ENCODE measurements at regions not wholly inside any gene's neighbourhood (a gene's known extent, or its start where the extent isn't known, plus 50 kb on each side); places are given as distances from the start of the nearest gene placed in this dataset.
"Not testable (repeated sequence)": the region's sequence is repeated elsewhere in the genome, so short reads cannot be mapped to it uniquely, and the experiment has no call there.

- Histone ChIP-seq H3K27ac (ENCODE audit: low read depth in 1 of 2, low read length in 1 of 2) (no peak overlapping the region), H3K27me3 (ENCODE audit: control insufficient read depth in 2 of 2, insufficient read depth in 1 of 2, low read length in 1 of 2) (no peaks in the 10 kb centered on the region), H3K36me3 (ENCODE audit: control insufficient read depth in 2 of 2, insufficient read depth in 2 of 2, low read length in 1 of 2) (no peaks in the 10 kb centered on the region), H3K4me3 (ENCODE audit: low read length in 2 of 2) (no peak overlapping the region), H3K4me1 (ENCODE audit: control insufficient read depth in 2 of 2, insufficient read depth in 2 of 2, low read length in 2 of 2) (peaks cover 0 to 2% of the 10 kb centered on the region in 2 donors), H3K9me3 (ENCODE audit: control insufficient read depth in 2 of 2, insufficient read depth in 1 of 2, low read length in 1 of 2) (no peaks in the 10 kb centered on the region)
- no peak for DNase-seq (ENCODE audit: low read depth in 6 of 9, low spot score in 9 of 9)
- WGBS = 83% methylated on average over 4 of the region's 4 CpGs
Observed at GRCh38 chr6:157744102-157744601, 78.9 kb upstream of the SNX9 start.

DNA sequence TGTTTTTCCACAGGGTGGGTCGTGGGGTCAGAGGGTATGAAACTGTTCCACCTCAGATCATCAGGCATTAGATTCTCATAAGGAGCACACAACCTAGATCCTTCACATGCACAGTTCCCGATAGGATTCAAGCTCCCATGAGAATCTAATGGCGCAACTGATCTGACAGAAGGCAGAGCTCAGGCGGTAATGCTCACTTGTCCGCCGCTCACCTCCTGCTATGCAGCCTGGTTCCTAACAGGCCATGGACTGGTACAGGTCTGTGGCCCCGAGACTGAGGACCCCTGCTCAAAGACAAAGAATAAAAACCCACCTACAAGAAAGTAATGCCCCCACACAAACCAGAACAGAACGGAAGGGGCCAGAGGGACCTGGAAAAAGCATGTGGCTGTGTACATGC lies 76.1 kb upstream of the SNX9 start:
- H3K4me3 ChIP-seq (ENCODE audit: low read length in 2 of 2) = no peak overlapping the region
- no peaks in the 10 kb centered on the region for H3K9me3 ChIP-seq (ENCODE audit: control insufficient read depth in 2 of 2, insufficient read depth in 1 of 2, low read length in 1 of 2)
- no peak overlapping the region for H3K27ac ChIP-seq (ENCODE audit: low read depth in 1 of 2, low read length in 1 of 2)
- no peak for DNase-seq (ENCODE audit: low read depth in 6 of 9, low spot score in 9 of 9)
- WGBS = 98% methylated on average over 8 of the region's 8 CpGs
- no peaks in the 10 kb centered on the region for H3K36me3 ChIP-seq (ENCODE audit: control insufficient read depth in 2 of 2, insufficient read depth in 2 of 2, low read length in 1 of 2)
- H3K27me3 ChIP-seq (ENCODE audit: control insufficient read depth in 2 of 2, insufficient read depth in 1 of 2, low read length in 1 of 2) = no peaks in the 10 kb centered on the region
- H3K4me1 ChIP-seq (ENCODE audit: control insufficient read depth in 2 of 2, insufficient read depth in 2 of 2, low read length in 2 of 2) = peaks cover 0 to 2% of the 10 kb centered on the region in 2 donors

DNA sequence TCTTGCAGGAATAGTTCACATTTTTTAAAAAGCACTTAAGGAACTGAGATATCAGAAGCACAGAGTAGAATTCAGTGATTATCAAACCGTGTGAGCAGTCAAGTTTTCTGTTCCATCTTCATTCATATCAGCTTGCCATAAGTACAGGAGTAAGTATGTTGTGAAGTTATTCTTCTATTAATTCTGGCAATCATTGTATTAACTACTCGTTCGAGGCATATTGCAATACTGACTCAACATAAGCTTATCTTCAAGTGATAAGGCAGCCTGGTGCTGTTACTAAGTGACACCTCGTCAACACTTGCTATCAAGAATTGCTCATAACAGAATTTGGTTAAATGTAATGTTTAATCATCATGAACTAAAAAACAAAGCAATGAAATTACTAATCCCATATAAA lies 75.7 kb upstream of the SNX9 start:
- 96% methylated on average over 4 of the region's 4 CpGs for WGBS
- Histone ChIP-seq H3K4me1 (ENCODE audit: control insufficient read depth in 2 of 2, insufficient read depth in 2 of 2, low read length in 2 of 2) (peaks cover 0 to 2% of the 10 kb centered on the region in 2 donors), H3K36me3 (ENCODE audit: control insufficient read depth in 2 of 2, insufficient read depth in 2 of 2, low read length in 1 of 2) (no peaks in the 10 kb centered on the region), H3K27me3 (ENCODE audit: control insufficient read depth in 2 of 2, insufficient read depth in 1 of 2, low read length in 1 of 2) (no peaks in the 10 kb centered on the region), H3K27ac (ENCODE audit: low read depth in 1 of 2, low read length in 1 of 2) (no peak overlapping the region), H3K4me3 (ENCODE audit: low read length in 2 of 2) (no peak overlapping the region), H3K9me3 (ENCODE audit: control insufficient read depth in 2 of 2, insufficient read depth in 1 of 2, low read length in 1 of 2) (no peaks in the 10 kb centered on the region)
- no peak for DNase-seq (ENCODE audit: low read depth in 6 of 9, low spot score in 9 of 9)

- DNase-seq (ENCODE audit: low read depth in 6 of 9, low spot score in 9 of 9) = peak in 1 of 9 donors; percentile 55
- peaks cover 0 to 2% of the 10 kb centered on the region in 2 donors for H3K27me3 ChIP-seq (ENCODE audit: control insufficient read depth in 2 of 2, insufficient read depth in 1 of 2, low read length in 1 of 2)
- peak overlapping the region; percentile 73 to 89 for H3K27ac ChIP-seq (ENCODE audit: low read depth in 1 of 2, low read length in 1 of 2)
- peaks cover 0 to 2% of the 10 kb centered on the region in 2 donors for H3K4me1 ChIP-seq (ENCODE audit: control insufficient read depth in 2 of 2, insufficient read depth in 2 of 2, low read length in 2 of 2)
- H3K9me3 ChIP-seq (ENCODE audit: control insufficient read depth in 2 of 2, insufficient read depth in 1 of 2, low read length in 1 of 2) = no peaks in the 10 kb centered on the region
- WGBS = 88% methylated on average over 2 of the region's 2 CpGs
- H3K36me3 ChIP-seq (ENCODE audit: control insufficient read depth in 2 of 2, insufficient read depth in 2 of 2, low read length in 1 of 2) = no peaks in the 10 kb centered on the region
- H3K4me3 ChIP-seq (ENCODE audit: low read length in 2 of 2) = no peak overlapping the region
Observed at GRCh38 chr6:157748839-157749571, 74.0 kb upstream of the SNX9 start.

- 94% methylated on average over 3 of the region's 3 CpGs for WGBS
- H3K36me3 ChIP-seq (ENCODE audit: control insufficient read depth in 2 of 2, insufficient read depth in 2 of 2, low read length in 1 of 2); H3K4me3 ChIP-seq (ENCODE audit: low read length in 2 of 2); H3K27ac ChIP-seq (ENCODE audit: low read depth in 1 of 2, low read length in 1 of 2); H3K9me3 ChIP-seq (ENCODE audit: control insufficient read depth in 2 of 2, insufficient read depth in 1 of 2, low read length in 1 of 2); H3K27me3 ChIP-seq (ENCODE audit: control insufficient read depth in 2 of 2, insufficient read depth in 1 of 2, low read length in 1 of 2); DNase-seq (ENCODE audit: low read depth in 6 of 9, low spot score in 9 of 9): not testable (repeated sequence)
- H3K4me1 ChIP-seq (ENCODE audit: control insufficient read depth in 2 of 2, insufficient read depth in 2 of 2, low read length in 2 of 2) = peaks cover 0 to 12% of the 10 kb centered on the region in 2 donors
Observed at GRCh38 chr6:157750973-157751372, 72.1 kb upstream of the SNX9 start.

- Histone ChIP-seq H3K36me3 (ENCODE audit: control insufficient read depth in 2 of 2, insufficient read depth in 2 of 2, low read length in 1 of 2) (no peaks in the 10 kb centered on the region), H3K4me3 (ENCODE audit: low read length in 2 of 2) (no peak overlapping the region), H3K27ac (ENCODE audit: low read depth in 1 of 2, low read length in 1 of 2) (no peak overlapping the region), H3K9me3 (ENCODE audit: control insufficient read depth in 2 of 2, insufficient read depth in 1 of 2, low read length in 1 of 2) (no peaks in the 10 kb centered on the region), H3K27me3 (ENCODE audit: control insufficient read depth in 2 of 2, insufficient read depth in 1 of 2, low read length in 1 of 2) (peaks cover 0 to 10% of the 10 kb centered on the region in 2 donors), H3K4me1 (ENCODE audit: control insufficient read depth in 2 of 2, insufficient read depth in 2 of 2, low read length in 2 of 2) (peaks cover 0 to 19% of the 10 kb centered on the region in 2 donors)
- no peak for DNase-seq (ENCODE audit: low read depth in 6 of 9, low spot score in 9 of 9)
- WGBS = 98% methylated on average over 10 of the region's 10 CpGs
Observed at GRCh38 chr6:157751547-157752200, 71.4 kb upstream of the SNX9 start.

DNA sequence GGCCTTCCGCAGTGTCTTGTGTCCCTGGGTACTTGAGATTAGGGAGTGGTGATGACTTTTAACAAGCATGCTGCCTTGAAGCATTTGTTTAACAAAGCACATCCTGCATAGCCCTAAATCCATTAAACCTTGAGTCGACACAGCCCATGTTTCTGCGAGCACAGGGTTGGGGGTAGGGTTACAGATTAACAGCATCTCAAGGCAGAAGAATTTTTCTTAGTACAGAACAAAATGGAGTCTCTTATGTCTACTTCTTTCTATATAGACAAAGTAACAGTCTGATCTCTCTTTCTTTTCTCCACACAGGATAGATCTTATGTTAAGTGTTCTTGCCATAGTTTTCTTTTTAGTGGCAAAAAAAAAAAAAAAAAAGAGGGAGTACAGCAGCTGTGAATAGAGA lies 70.2 kb upstream of the SNX9 start:
- not testable (repeated sequence) for H3K36me3 ChIP-seq (ENCODE audit: control insufficient read depth in 2 of 2, insufficient read depth in 2 of 2, low read length in 1 of 2); H3K9me3 ChIP-seq (ENCODE audit: control insufficient read depth in 2 of 2, insufficient read depth in 1 of 2, low read length in 1 of 2); H3K4me3 ChIP-seq (ENCODE audit: low read length in 2 of 2); H3K27ac ChIP-seq (ENCODE audit: low read depth in 1 of 2, low read length in 1 of 2); DNase-seq (ENCODE audit: low read depth in 6 of 9, low spot score in 9 of 9)
- H3K27me3 ChIP-seq (ENCODE audit: control insufficient read depth in 2 of 2, insufficient read depth in 1 of 2, low read length in 1 of 2) = peaks cover 0 to 11% of the 10 kb centered on the region in 2 donors
- peaks cover 0 to 24% of the 10 kb centered on the region in 2 donors for H3K4me1 ChIP-seq (ENCODE audit: control insufficient read depth in 2 of 2, insufficient read depth in 2 of 2, low read length in 2 of 2)
- 96% methylated on average over 3 of the region's 3 CpGs for WGBS

DNA sequence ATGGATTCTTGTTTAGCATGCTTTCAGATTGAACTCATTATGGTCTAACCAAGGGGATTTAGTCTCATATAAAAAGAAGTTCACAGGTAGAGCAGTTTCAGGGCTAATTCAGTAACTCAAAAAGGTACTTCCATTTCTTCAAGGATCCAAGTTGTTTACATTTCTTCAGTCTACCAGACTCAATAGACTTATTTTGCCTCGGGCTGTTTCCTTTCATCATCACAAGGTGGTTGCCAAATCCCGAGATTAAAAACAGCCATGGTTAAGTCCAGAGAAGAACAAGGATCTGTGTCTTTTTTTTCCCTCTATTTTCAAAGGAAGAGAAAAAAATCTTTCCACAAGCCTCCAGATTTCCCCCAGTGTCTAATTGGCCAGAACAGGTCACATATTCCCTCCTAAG lies 69.8 kb upstream of the SNX9 start:
- Histone ChIP-seq H3K4me3 (ENCODE audit: low read length in 2 of 2) (no peak overlapping the region), H3K36me3 (ENCODE audit: control insufficient read depth in 2 of 2, insufficient read depth in 2 of 2, low read length in 1 of 2) (no peaks in the 10 kb centered on the region), H3K27ac (ENCODE audit: low read depth in 1 of 2, low read length in 1 of 2) (no peak overlapping the region), H3K9me3 (ENCODE audit: control insufficient read depth in 2 of 2, insufficient read depth in 1 of 2, low read length in 1 of 2) (no peaks in the 10 kb centered on the region), H3K27me3 (ENCODE audit: control insufficient read depth in 2 of 2, insufficient read depth in 1 of 2, low read length in 1 of 2) (peaks cover 0 to 11% of the 10 kb centered on the region in 2 donors), H3K4me1 (ENCODE audit: control insufficient read depth in 2 of 2, insufficient read depth in 2 of 2, low read length in 2 of 2) (peaks cover 0 to 24% of the 10 kb centered on the region in 2 donors)
- no peak for DNase-seq (ENCODE audit: low read depth in 6 of 9, low spot score in 9 of 9)
- WGBS = 98% methylated on average over 2 of the region's 2 CpGs

- H3K4me3 ChIP-seq (ENCODE audit: low read length in 2 of 2); H3K9me3 ChIP-seq (ENCODE audit: control insufficient read depth in 2 of 2, insufficient read depth in 1 of 2, low read length in 1 of 2); H3K36me3 ChIP-seq (ENCODE audit: control insufficient read depth in 2 of 2, insufficient read depth in 2 of 2, low read length in 1 of 2); H3K27ac ChIP-seq (ENCODE audit: low read depth in 1 of 2, low read length in 1 of 2); DNase-seq (ENCODE audit: low read depth in 6 of 9, low spot score in 9 of 9): not testable (repeated sequence)
- H3K27me3 ChIP-seq (ENCODE audit: control insufficient read depth in 2 of 2, insufficient read depth in 1 of 2, low read length in 1 of 2) = peaks cover 0 to 11% of the 10 kb centered on the region in 2 donors
- peaks cover 0 to 27% of the 10 kb centered on the region in 2 donors for H3K4me1 ChIP-seq (ENCODE audit: control insufficient read depth in 2 of 2, insufficient read depth in 2 of 2, low read length in 2 of 2)
- WGBS = 95% methylated on average over 4 of the region's 4 CpGs
Observed at GRCh38 chr6:157753801-157754200, 69.2 kb upstream of the SNX9 start.
